CD4-positive, alpha-beta T cell (primary cell): ENCODE measurements at regions not wholly inside any gene's neighbourhood (a gene's known extent, or its start where the extent isn't known, plus 50 kb on each side); places are given as distances from the start of the nearest gene placed in this dataset.

ENCODE experiments used
- ATAC-seq: fragments of 200-7000 bp; cut with Tn5 transposase; one replicate; pipeline ENCODE4 v1.10.0; 2022; ENCODE audit warnings: mild to moderate bottlenecking; ENCODE audit not compliant: poor library complexity
- CTCF ChIA-PET: fragments of 350-600 bp; sonication (Branson Sonifier 250); formaldehyde crosslinking; loops from one replicate; lab custom pipeline; 2021; ENCODE audit warnings: antibody characterized with exemption, inconsistent platforms; lab: Charles Lee
- POLR2A ChIA-PET: fragments of 350-600 bp; sonication (Branson Sonifier 250); formaldehyde crosslinking; loops from one replicate; lab custom pipeline; 2021; ENCODE audit warnings: antibody characterized with exemption, inconsistent platforms; lab: Charles Lee
- DNase-seq, 14 experiments: peaks; one replicate each; pipeline ENCODE4 v3.0.0-alpha.2; 2013 to 2020; ENCODE audit warnings: mixed read lengths in 2 of 14
- H3K27ac ChIP-seq, 2 donors: one replicate each; pipeline versions ENCODE4 v1.5.1 to v1.7.0; 2013; ENCODE audit warnings: low read length in 2 of 2, low read depth in 1 of 2, mild to moderate bottlenecking in 1 of 2
- H3K27me3 ChIP-seq, 2 experiments: 1 replicate in 1 of 2; 2 replicates in 1 of 2; pipeline versions ENCODE4 v1.6.1 to v1.7.0; 2013; ENCODE audit warnings: low read length in 2 of 2, control low read depth in 1 of 2, mild to moderate bottlenecking in 1 of 2, moderate library complexity in 1 of 2; ENCODE audit not compliant: insufficient read depth in 2 of 2, control insufficient read depth in 1 of 2
- H3K36me3 ChIP-seq: one replicate; pipeline ENCODE4 v1.6.1; 2013; ENCODE audit warnings: low read length, control low read depth; ENCODE audit not compliant: insufficient read depth
- H3K4me1 ChIP-seq: one replicate; pipeline ENCODE4 v1.6.1; 2013; ENCODE audit warnings: low read length, control low read depth; ENCODE audit not compliant: insufficient read depth
- H3K4me3 ChIP-seq: one replicate; pipeline ENCODE4 v1.5.1; 2013; ENCODE audit warnings: mild to moderate bottlenecking, low read length, moderate library complexity
- H3K9me3 ChIP-seq, 2 experiments: 1 replicate in 1 of 2; 2 replicates in 1 of 2; pipeline versions ENCODE4 v1.6.1 to v1.7.0; 2013; ENCODE audit warnings: low read length in 2 of 2, mild to moderate bottlenecking in 2 of 2, control low read depth in 1 of 2, moderate library complexity in 1 of 2; ENCODE audit not compliant: control insufficient read depth in 1 of 2, insufficient read depth in 1 of 2
- H3K27ac Mint-ChIP-seq: one replicate; pipeline ENCODE4 v1.8.0; 2020; ENCODE audit warnings: mixed read lengths
- H3K27me3 Mint-ChIP-seq: one replicate; pipeline ENCODE4 v1.8.0; 2021; ENCODE audit warnings: mixed read lengths
- H3K36me3 Mint-ChIP-seq: one replicate; pipeline ENCODE4 v1.8.0; 2021; ENCODE audit warnings: low read depth, mixed read lengths
- H3K4me1 Mint-ChIP-seq: one replicate; pipeline ENCODE4 v1.8.0; 2021; ENCODE audit warnings: low read depth, mixed read lengths
- H3K4me3 Mint-ChIP-seq: one replicate; pipeline ENCODE4 v1.8.0; 2020; ENCODE audit warnings: mild to moderate bottlenecking, mixed read lengths
- H3K9me3 Mint-ChIP-seq: one replicate; pipeline ENCODE4 v1.8.0; 2020; ENCODE audit warnings: mixed read lengths
- CTCF ChIP-seq: fragments of 200-600 bp; IDR thresholded peaks from one replicate; pipeline ENCODE4 v1.8.0; 2022; ENCODE audit warnings: antibody characterized with exemption, mild to moderate bottlenecking
- intact Hi-C, 2 experiments: fragments of 100-400 bp; cut with DNase I in 1 of 2; cut with micrococcal nuclease in 1 of 2; formaldehyde crosslinking; loops; one replicate each; pipeline versions ENCODE4 v1.15.1 to v1.9.0; 2023 to 2025; cut with DNase I, micrococcal nuclease

- no peak overlapping the region for H3K27ac ChIP-seq
- H3K36me3 Mint-ChIP-seq: no peaks in the 10 kb centered on the region
- peaks cover 3% of the 10 kb centered on the region for H3K9me3 Mint-ChIP-seq
- no peaks in the 10 kb centered on the region for H3K36me3 ChIP-seq
- intact Hi-C loops: no loop called here
- no peak overlapping the region for H3K4me3 ChIP-seq
- peaks cover 27% of the 10 kb centered on the region for H3K27me3 Mint-ChIP-seq
- H3K4me3 Mint-ChIP-seq: no peak overlapping the region
- H3K27ac Mint-ChIP-seq: no peak overlapping the region
- ChIA-PET CTCF (no interaction called here), POLR2A (no interaction called here)
- DNase-seq: no peak
- peaks cover 0 to 5% of the 10 kb centered on the region in 2 experiments for H3K27me3 ChIP-seq
- TF ChIP-seq CTCF: no peak
- no peaks in the 10 kb centered on the region for H3K4me1 ChIP-seq
- ATAC-seq: no peak
- H3K9me3 ChIP-seq: no peaks in the 10 kb centered on the region
- no peaks in the 10 kb centered on the region for H3K4me1 Mint-ChIP-seq
Measured at GRCh38 chr5:169354263-169354662, 53.3 kb upstream of the SLIT3 start.

- H3K9me3 Mint-ChIP-seq: no peaks in the 10 kb centered on the region
- H3K4me3 ChIP-seq: no peak overlapping the region
- intact Hi-C loops: no loop called here
- H3K4me1 ChIP-seq: no peaks in the 10 kb centered on the region
- H3K27ac ChIP-seq: no peak overlapping the region
- H3K36me3 ChIP-seq: no peaks in the 10 kb centered on the region
- H3K27ac Mint-ChIP-seq: no peak overlapping the region
- H3K4me1 Mint-ChIP-seq: no peaks in the 10 kb centered on the region
- H3K27me3 Mint-ChIP-seq: peaks cover 27% of the 10 kb centered on the region
- CTCF ChIA-PET: no interaction called here
- no peak for TF ChIP-seq CTCF
- H3K4me3 Mint-ChIP-seq: no peak overlapping the region
- H3K27me3 ChIP-seq: peaks cover 0 to 5% of the 10 kb centered on the region in 2 experiments
- no peaks in the 10 kb centered on the region for H3K9me3 ChIP-seq
- DNase-seq: no peak
- ATAC-seq: no peak
- no peaks in the 10 kb centered on the region for H3K36me3 Mint-ChIP-seq
- POLR2A ChIA-PET: no interaction called here
Measured at GRCh38 chr5:169352901-169353300, 52.0 kb upstream of the SLIT3 start.

GRCh38 chr5:169351721-169352120 is 50.8 kb upstream of the SLIT3 start:
- no peak overlapping the region for H3K27ac ChIP-seq
- intact Hi-C loops: no loop called here
- Mint-ChIP-seq H3K27ac (no peak overlapping the region), H3K4me1 (no peaks in the 10 kb centered on the region), H3K27me3 (peaks cover 23% of the 10 kb centered on the region), H3K9me3 (no peaks in the 10 kb centered on the region), H3K36me3 (no peaks in the 10 kb centered on the region), H3K4me3 (no peak overlapping the region)
- no peaks in the 10 kb centered on the region for H3K4me1 ChIP-seq
- ChIA-PET POLR2A (no interaction called here), CTCF (interaction anchor here (0.5 kb wide), 1 partner anchor 967 kb away, joined by 3 read pairs; no protein-coding TSS in a partner anchor)
- H3K9me3 ChIP-seq: no peaks in the 10 kb centered on the region
- no peak for ATAC-seq
- no peak overlapping the region for H3K4me3 ChIP-seq
- no peaks in the 10 kb centered on the region for H3K36me3 ChIP-seq
- no peak for DNase-seq
- TF ChIP-seq CTCF: no peak
- peaks cover 0 to 5% of the 10 kb centered on the region in 2 experiments for H3K27me3 ChIP-seq
